ENCODE measurements at regions not wholly inside any gene's neighbourhood (a gene's known extent, or its start where the extent isn't known, plus 50 kb on each side); places are given as distances from the start of the nearest gene placed in this dataset.

- no peaks in the 10 kb centered on the region for H3K27me3 ChIP-seq (ENCODE audit: control insufficient read depth, insufficient read depth, low read length)
- H3K4me3 ChIP-seq (ENCODE audit: low read depth, low read length) = no peak overlapping the region
- no peaks in the 10 kb centered on the region for H3K36me3 ChIP-seq (ENCODE audit: control insufficient read depth, insufficient read depth, low read length)
- DNase-seq (ENCODE audit: low read depth) = no peak
- TF ChIP-seq CTCF (IDR thresholded peaks at IDR 0.05; ENCODE audit: insufficient read depth, low read depth, low read length) = no peak
- ChIA-PET CTCF (no interaction called here), POLR2A (no interaction called here)
Observed at GRCh38 chr4:157886645-157887044, 286.2 kb downstream of the GASK1B start.

- no peak for DNase-seq (ENCODE audit: low read depth)
- no peaks in the 10 kb centered on the region for H3K27me3 ChIP-seq (ENCODE audit: control insufficient read depth, insufficient read depth, low read length)
- ChIA-PET CTCF (no interaction called here), POLR2A (no interaction called here)
- no peak for TF ChIP-seq CTCF (IDR thresholded peaks at IDR 0.05; ENCODE audit: insufficient read depth, low read depth, low read length)
- H3K4me3 ChIP-seq (ENCODE audit: low read depth, low read length) = no peak overlapping the region
- no peaks in the 10 kb centered on the region for H3K36me3 ChIP-seq (ENCODE audit: control insufficient read depth, insufficient read depth, low read length)
Observed at GRCh38 chr4:157885811-157886210, 287.0 kb downstream of the GASK1B start.

GRCh38 chr4:157882901-157883300 lies 289.9 kb downstream of the GASK1B start:
- ChIA-PET CTCF (no interaction called here), POLR2A (no interaction called here)
- Histone ChIP-seq H3K4me3 (ENCODE audit: low read depth, low read length) (no peak overlapping the region), H3K36me3 (ENCODE audit: control insufficient read depth, insufficient read depth, low read length) (no peaks in the 10 kb centered on the region), H3K27me3 (ENCODE audit: control insufficient read depth, insufficient read depth, low read length) (no peaks in the 10 kb centered on the region)
- DNase-seq (ENCODE audit: low read depth) = no peak
- TF ChIP-seq CTCF (IDR thresholded peaks at IDR 0.05; ENCODE audit: insufficient read depth, low read depth, low read length) = no peak

GRCh38 chr4:157880761-157881160 lies 292.1 kb downstream of the GASK1B start:
- no peak for DNase-seq (ENCODE audit: low read depth)
- H3K36me3 ChIP-seq (ENCODE audit: control insufficient read depth, insufficient read depth, low read length) = no peaks in the 10 kb centered on the region
- no peak overlapping the region for H3K4me3 ChIP-seq (ENCODE audit: low read depth, low read length)
- ChIA-PET POLR2A (no interaction called here), CTCF (no interaction called here)
- no peak for TF ChIP-seq CTCF (IDR thresholded peaks at IDR 0.05; ENCODE audit: insufficient read depth, low read depth, low read length)
- no peaks in the 10 kb centered on the region for H3K27me3 ChIP-seq (ENCODE audit: control insufficient read depth, insufficient read depth, low read length)

GRCh38 chr4:157854819-157855218 lies 318.0 kb downstream of the GASK1B start:
- no peaks in the 10 kb centered on the region for H3K36me3 ChIP-seq (ENCODE audit: control insufficient read depth, insufficient read depth, low read length)
- no peak for TF ChIP-seq CTCF (IDR thresholded peaks at IDR 0.05; ENCODE audit: insufficient read depth, low read depth, low read length)
- H3K27me3 ChIP-seq (ENCODE audit: control insufficient read depth, insufficient read depth, low read length) = no peaks in the 10 kb centered on the region
- ChIA-PET CTCF (no interaction called here), POLR2A (no interaction called here)
- H3K4me3 ChIP-seq (ENCODE audit: low read depth, low read length) = no peak overlapping the region
- DNase-seq (ENCODE audit: low read depth) = no peak

All from BJ (cell line).